ENCODE measurements at regions not wholly inside any gene's neighbourhood (a gene's known extent, or its start where the extent isn't known, plus 50 kb on each side); places are given as distances from the start of the nearest gene placed in this dataset.

- no peak for TF ChIP-seq POLR2AphosphoS5 (IDR thresholded peaks at IDR 0.05; ENCODE audit: low read depth, low read length)
- no peak for TF ChIP-seq POLR2A (IDR thresholded peaks at IDR 0.05; ENCODE audit: low read depth, low read length)
- no peak for TF ChIP-seq SPI1 (IDR thresholded peaks at IDR 0.05; ENCODE audit: low read depth, low read length)
- TF ChIP-seq TAF1 (IDR thresholded peaks at IDR 0.05; ENCODE audit: low read depth, low read length) = no peak
- TF ChIP-seq POU2F2 (IDR thresholded peaks at IDR 0.05; ENCODE audit: low read depth, low read length) = no peak
Measured at GRCh38 chr4:138444260-138444659, 202.1 kb upstream of the SLC7A11 start.

Measured in GM12891 (cell line).